ENCODE measurements at regions not wholly inside any gene's neighbourhood (a gene's known extent, or its start where the extent isn't known, plus 50 kb on each side); places are given as distances from the start of the nearest gene placed in this dataset.

DNA sequence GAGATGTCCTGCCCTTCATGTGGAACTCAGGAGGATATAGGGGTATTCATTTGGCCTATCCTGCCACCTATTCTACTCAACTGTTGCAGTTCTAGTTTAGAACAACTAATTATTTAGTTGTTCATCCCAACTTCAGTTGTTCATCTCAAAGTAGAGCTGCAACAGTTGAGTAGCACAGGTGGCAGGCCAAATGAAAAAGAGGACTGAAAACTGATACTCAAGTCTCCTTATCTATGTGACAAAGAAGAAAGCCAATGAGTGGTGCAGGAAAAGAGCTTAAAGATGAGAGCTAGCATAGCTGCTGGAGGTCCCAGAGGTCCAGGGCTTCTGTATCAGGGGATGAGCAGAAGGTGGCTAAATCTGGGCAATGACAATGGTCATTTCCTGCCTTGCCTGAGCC, 148.9 kb upstream of the KITLG start:
- TF ChIP-seq, protein P1, sequence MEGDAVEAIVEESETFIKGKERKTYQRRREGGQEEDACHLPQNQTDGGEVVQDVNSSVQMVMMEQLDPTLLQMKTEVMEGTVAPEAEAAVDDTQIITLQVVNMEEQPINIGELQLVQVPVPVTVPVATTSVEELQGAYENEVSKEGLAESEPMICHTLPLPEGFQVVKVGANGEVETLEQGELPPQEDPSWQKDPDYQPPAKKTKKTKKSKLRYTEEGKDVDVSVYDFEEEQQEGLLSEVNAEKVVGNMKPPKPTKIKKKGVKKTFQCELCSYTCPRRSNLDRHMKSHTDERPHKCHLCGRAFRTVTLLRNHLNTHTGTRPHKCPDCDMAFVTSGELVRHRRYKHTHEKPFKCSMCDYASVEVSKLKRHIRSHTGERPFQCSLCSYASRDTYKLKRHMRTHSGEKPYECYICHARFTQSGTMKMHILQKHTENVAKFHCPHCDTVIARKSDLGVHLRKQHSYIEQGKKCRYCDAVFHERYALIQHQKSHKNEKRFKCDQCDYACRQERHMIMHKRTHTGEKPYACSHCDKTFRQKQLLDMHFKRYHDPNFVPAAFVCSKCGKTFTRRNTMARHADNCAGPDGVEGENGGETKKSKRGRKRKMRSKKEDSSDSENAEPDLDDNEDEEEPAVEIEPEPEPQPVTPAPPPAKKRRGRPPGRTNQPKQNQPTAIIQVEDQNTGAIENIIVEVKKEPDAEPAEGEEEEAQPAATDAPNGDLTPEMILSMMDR (IDR thresholded peaks at IDR 0.05; ENCODE audit: low read depth, low read length, poor library complexity, severe bottlenecking), result no peak
- no peak for TF ChIP-seq EZH2phosphoT487 (IDR thresholded peaks at IDR 0.05; ENCODE audit: borderline replicate concordance, low read length)

All from DOHH2 (cell line).